Stimulated activated naive B cell treated with anti-CD40 and anti-IgM and Interleukin-4, amounts not matched to agents 10 μg/mL and 1 μg/mL and 100 μg/mL, for 72 hours (primary cell): ENCODE measurements at regions not wholly inside any gene's neighbourhood (a gene's known extent, or its start where the extent isn't known, plus 50 kb on each side); places are given as distances from the start of the nearest gene placed in this dataset.

Source experiments
- ATAC-seq, 2 donors: fragments of 150-1000 bp; cut with Tn5 transposase; replicated peaks; 2 replicates each; pipeline ENCODE4 v1.10.0; 2021; ENCODE audit warnings: moderate library complexity in 1 of 2
- DNase-seq: peaks from one replicate; pipeline ENCODE4 v3.0.0; 2021
- H3K27ac Mint-ChIP-seq: one replicate; pipeline ENCODE4 v1.8.0; 2022; ENCODE audit warnings: mild to moderate bottlenecking, mixed read lengths
- H3K27me3 Mint-ChIP-seq, 2 donors: one replicate each; pipeline ENCODE4 v1.8.0; 2022; ENCODE audit warnings: mixed read lengths in 2 of 2
- H3K36me3 Mint-ChIP-seq, 2 donors: one replicate each; pipeline ENCODE4 v1.8.0; 2022; ENCODE audit warnings: mixed read lengths in 2 of 2, mild to moderate bottlenecking in 1 of 2
- H3K4me1 Mint-ChIP-seq, 2 donors: one replicate each; pipeline ENCODE4 v1.8.0; 2022; ENCODE audit warnings: mixed read lengths in 2 of 2, mild to moderate bottlenecking in 1 of 2
- H3K4me3 Mint-ChIP-seq, 2 donors: one replicate each; pipeline ENCODE4 v1.8.0; 2022; ENCODE audit warnings: mild to moderate bottlenecking in 2 of 2, mixed read lengths in 2 of 2, moderate library complexity in 1 of 2
- H3K9me3 Mint-ChIP-seq, 2 donors: one replicate each; pipeline ENCODE4 v1.8.0; 2022; ENCODE audit warnings: mixed read lengths in 2 of 2, mild to moderate bottlenecking in 1 of 2

DNA sequence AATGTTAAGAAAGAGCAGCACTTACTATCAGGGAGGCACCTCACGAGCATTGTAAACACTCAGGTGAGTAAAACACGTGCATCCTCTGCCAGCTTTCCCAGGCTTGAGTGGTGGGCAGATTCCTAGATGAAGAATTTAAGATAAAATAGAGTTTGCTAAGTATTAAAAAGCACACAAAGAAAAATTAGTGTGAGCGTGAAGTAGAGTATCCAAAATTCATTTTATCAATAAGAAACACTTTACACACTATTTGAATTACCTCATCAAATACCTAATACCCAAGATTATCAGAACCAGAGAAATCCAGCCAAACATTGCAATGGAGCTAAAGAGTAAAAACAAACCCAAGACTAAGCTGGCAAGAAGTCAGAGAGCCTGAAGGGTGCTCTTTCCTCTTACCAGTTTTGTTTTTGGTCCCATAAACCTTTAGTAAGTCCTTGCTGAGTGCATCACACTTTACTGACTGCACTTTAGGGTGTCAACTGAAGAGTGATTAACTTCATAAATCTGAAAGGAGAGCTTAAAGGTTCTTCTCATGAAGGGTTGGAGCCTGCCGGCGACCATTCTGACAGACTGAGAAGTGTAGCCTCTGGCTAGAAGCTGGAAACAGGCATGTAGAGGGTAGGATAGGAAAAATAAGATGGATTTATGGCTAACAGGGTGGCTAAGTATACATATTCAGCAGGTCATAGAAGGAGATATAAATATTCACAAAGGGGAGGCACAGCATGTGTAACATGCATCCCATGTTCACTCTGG is 151.1 kb downstream of the SLC7A11 start:
- H3K4me1 Mint-ChIP-seq, result no peaks in the 10 kb centered on the region
- no peak overlapping the region for H3K27ac Mint-ChIP-seq
- no peaks in the 10 kb centered on the region for H3K36me3 Mint-ChIP-seq
- no peak for ATAC-seq
- DNase-seq, result no peak
- peaks cover 13 to 16% of the 10 kb centered on the region in 2 donors for H3K27me3 Mint-ChIP-seq
- H3K4me3 Mint-ChIP-seq, result no peak overlapping the region
- peaks cover 0 to 2% of the 10 kb centered on the region in 2 donors for H3K9me3 Mint-ChIP-seq

- Mint-ChIP-seq H3K36me3 (no peaks in the 10 kb centered on the region), H3K27ac (no peak overlapping the region), H3K4me3 (no peak overlapping the region), H3K9me3 (peaks cover 0 to 2% of the 10 kb centered on the region in 2 donors), H3K27me3 (peaks cover 13 to 16% of the 10 kb centered on the region in 2 donors), H3K4me1 (no peaks in the 10 kb centered on the region)
- ATAC-seq (peak; percentile 65 to 80), DNase-seq (no peak)
These were observed 151.8 kb downstream of the SLC7A11 start for GRCh38 chr4:138090150-138090917.

DNA sequence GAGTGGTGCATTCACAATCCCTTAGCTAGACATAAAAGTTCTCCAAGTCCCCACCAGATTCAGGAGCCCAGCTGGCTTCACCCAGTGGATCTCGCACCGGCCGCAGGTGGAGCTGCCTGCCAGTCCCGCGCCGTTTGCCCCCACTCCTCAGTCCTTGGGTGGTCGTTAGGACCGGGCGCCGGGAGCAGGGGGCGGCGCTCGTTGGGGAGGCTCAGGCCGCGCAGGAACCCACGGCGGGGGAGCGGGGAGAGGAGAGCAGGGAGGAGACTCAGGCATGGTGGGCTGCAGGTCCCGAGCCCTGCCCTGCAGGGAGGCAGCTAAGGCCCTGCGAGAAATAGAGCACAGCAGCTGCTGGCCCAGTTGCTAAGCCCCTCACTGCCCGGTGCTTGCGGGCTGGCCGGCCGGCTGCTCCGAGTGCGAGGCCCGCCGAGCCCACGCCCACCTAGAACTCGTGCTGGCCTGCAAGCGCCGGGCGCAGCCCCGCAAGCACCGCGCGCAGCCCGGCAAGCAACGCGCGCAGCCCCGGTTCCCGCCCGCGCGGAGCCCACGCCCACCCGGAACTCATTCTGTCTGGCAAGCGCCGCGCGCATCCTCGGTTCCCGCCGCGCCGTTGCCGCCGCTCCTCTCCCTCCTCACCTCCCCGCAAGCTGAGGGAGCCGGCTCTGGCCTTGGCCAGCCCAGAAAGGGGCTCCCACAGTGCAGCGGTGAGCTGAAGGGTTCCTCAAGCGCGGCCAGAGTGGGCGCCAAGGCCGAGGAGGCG is 153.5 kb downstream of the SLC7A11 start:
- no peak overlapping the region for H3K27ac Mint-ChIP-seq
- no peaks in the 10 kb centered on the region for H3K36me3 Mint-ChIP-seq
- no peak for DNase-seq
- H3K9me3 Mint-ChIP-seq, result peaks cover 0 to 2% of the 10 kb centered on the region in 2 donors
- peaks cover 13 to 22% of the 10 kb centered on the region in 2 donors for H3K27me3 Mint-ChIP-seq
- ATAC-seq, result no peak
- H3K4me3 Mint-ChIP-seq, result no peak overlapping the region
- no peaks in the 10 kb centered on the region for H3K4me1 Mint-ChIP-seq

DNA sequence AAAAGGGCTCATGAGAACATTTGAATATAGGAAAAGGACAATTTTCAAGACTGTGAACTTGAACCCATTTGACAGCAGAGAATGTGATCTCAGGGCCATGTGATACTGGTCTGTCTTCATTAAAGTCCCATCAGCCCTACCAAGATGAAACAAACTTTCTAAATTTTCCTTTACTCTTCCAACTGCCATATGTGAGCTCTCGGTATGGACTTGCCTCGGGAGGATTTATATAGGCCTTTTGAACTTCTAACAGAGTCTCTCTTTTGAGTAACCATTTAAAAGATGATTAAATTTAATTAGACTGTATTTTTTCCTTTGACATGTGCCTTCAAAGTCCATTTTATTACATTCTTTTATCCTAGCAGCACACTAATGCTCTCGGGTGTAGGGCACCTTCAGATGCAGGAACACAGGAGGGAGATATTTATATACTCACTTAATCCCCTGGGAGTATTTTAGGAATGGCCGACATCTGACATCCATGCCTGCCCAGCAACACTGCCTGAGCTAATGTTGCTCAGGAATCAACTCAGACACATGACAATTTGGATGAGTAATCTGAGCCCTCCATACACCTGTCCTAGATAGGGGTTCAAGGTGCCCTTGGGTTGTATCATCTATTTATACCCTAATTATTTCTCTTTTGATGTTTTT is 155.0 kb downstream of the SLC7A11 start:
- Mint-ChIP-seq H3K36me3 (no peaks in the 10 kb centered on the region), H3K27ac (no peak overlapping the region), H3K27me3 (peaks cover 1 to 14% of the 10 kb centered on the region in 2 donors), H3K4me3 (no peak overlapping the region), H3K4me1 (no peaks in the 10 kb centered on the region), H3K9me3 (peaks cover 0 to 2% of the 10 kb centered on the region in 2 donors)
- ATAC-seq (no peak), DNase-seq (no peak)

GRCh38 chr4:138086611-138087041 is 155.5 kb downstream of the SLC7A11 start:
- ATAC-seq (no peak), DNase-seq (no peak)
- H3K27me3 Mint-ChIP-seq, result peaks cover 0 to 14% of the 10 kb centered on the region in 2 donors
- no peak overlapping the region for H3K4me3 Mint-ChIP-seq
- no peaks in the 10 kb centered on the region for H3K36me3 Mint-ChIP-seq
- H3K4me1 Mint-ChIP-seq, result no peaks in the 10 kb centered on the region
- H3K27ac Mint-ChIP-seq, result no peak overlapping the region
- peaks cover 0 to 2% of the 10 kb centered on the region in 2 donors for H3K9me3 Mint-ChIP-seq

DNA sequence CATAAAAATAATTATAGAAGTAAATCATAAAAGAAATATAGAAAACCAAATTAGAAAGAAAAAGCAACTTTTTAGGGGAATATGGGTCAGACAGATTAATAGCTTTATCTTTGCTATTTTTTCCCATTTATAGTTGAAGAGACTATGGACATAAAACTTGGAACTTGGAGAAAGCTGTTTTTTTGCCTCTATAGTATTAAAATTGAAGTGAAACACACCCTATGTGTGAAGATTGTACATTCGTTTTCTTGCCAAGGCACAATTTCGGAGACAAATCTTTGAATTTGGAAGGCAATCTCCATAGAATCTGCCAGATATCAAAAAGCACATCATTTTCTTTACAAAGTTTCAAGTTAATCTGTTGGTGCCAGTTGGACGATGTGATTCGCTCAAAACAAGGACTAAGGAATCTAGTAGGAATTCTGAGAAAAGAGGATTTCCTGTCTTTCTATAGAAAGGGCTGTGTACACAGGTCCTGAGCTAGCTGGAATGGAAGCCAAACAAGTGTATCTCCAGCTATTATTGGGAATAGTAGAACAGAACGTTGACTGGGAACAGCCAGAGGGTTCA is 156.3 kb downstream of the SLC7A11 start:
- no peak for ATAC-seq

GRCh38 chr4:138078751-138079520 is 163.2 kb downstream of the SLC7A11 start:
- peaks cover 0 to 4% of the 10 kb centered on the region in 2 donors for H3K27me3 Mint-ChIP-seq
- DNase-seq, result no peak
- ATAC-seq, result no peak
- no peak overlapping the region for H3K4me3 Mint-ChIP-seq
- no peaks in the 10 kb centered on the region for H3K36me3 Mint-ChIP-seq
- H3K9me3 Mint-ChIP-seq, result no peaks in the 10 kb centered on the region
- no peaks in the 10 kb centered on the region for H3K4me1 Mint-ChIP-seq
- H3K27ac Mint-ChIP-seq, result no peak overlapping the region

More for the DNA sequence above, 156.3 kb downstream of the SLC7A11 start:
- H3K9me3 Mint-ChIP-seq, result peaks cover 0 to 2% of the 10 kb centered on the region in 2 donors
- no peaks in the 10 kb centered on the region for H3K36me3 Mint-ChIP-seq
- H3K4me1 Mint-ChIP-seq, result no peaks in the 10 kb centered on the region
- H3K4me3 Mint-ChIP-seq, result no peak overlapping the region
- no peak overlapping the region for H3K27ac Mint-ChIP-seq
- no peak for DNase-seq
- peaks cover 0 to 8% of the 10 kb centered on the region in 2 donors for H3K27me3 Mint-ChIP-seq

GRCh38 chr4:138078253-138078652 is 163.9 kb downstream of the SLC7A11 start:
- Mint-ChIP-seq H3K9me3 (no peaks in the 10 kb centered on the region), H3K27me3 (no peaks in the 10 kb centered on the region), H3K36me3 (no peaks in the 10 kb centered on the region), H3K4me1 (no peaks in the 10 kb centered on the region), H3K27ac (no peak overlapping the region), H3K4me3 (no peak overlapping the region)
- no peak for DNase-seq
- no peak for ATAC-seq

GRCh38 chr4:138076561-138076960 is 165.6 kb downstream of the SLC7A11 start:
- Mint-ChIP-seq H3K4me1 (no peaks in the 10 kb centered on the region), H3K27ac (no peak overlapping the region), H3K4me3 (no peak overlapping the region)

GRCh38 chr4:138070816-138071215 is 171.3 kb downstream of the SLC7A11 start:
- no peaks in the 10 kb centered on the region for H3K36me3 Mint-ChIP-seq
- no peak overlapping the region for H3K4me3 Mint-ChIP-seq
- H3K27ac Mint-ChIP-seq, result no peak overlapping the region
- H3K9me3 Mint-ChIP-seq, result peaks cover 7 to 8% of the 10 kb centered on the region in 2 donors
- H3K4me1 Mint-ChIP-seq, result no peaks in the 10 kb centered on the region
- peaks cover 5 to 15% of the 10 kb centered on the region in 2 donors for H3K27me3 Mint-ChIP-seq
- no peak for ATAC-seq
- DNase-seq, result no peak

More at GRCh38 chr4:138076561-138076960, 165.6 kb downstream of the SLC7A11 start:
- no peaks in the 10 kb centered on the region for H3K36me3 Mint-ChIP-seq
- H3K9me3 Mint-ChIP-seq, result no peaks in the 10 kb centered on the region
- no peak for ATAC-seq
- no peaks in the 10 kb centered on the region for H3K27me3 Mint-ChIP-seq
- no peak for DNase-seq

DNA sequence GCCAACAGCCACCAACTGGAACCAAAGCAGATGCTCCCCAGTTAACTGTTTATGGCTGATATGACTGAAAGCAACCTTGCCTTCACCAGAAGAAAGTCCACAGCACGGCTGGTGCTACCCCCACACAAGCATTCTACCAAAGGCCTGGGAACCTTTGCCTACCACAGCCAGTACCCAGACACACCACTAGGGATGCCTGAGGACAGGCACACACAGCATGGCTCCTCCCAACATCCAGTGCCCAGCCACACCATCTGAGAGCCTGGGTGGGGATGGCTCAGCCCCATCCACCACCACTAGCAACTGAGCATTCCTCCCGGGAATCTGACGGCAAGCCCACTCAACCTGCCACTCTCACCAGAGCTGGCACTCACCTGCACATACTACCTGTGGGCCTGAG is 178.6 kb downstream of the SLC7A11 start:
- Mint-ChIP-seq H3K4me3 (no peak overlapping the region), H3K4me1 (no peaks in the 10 kb centered on the region), H3K27me3 (peaks cover 5 to 11% of the 10 kb centered on the region in 2 donors), H3K36me3 (no peaks in the 10 kb centered on the region), H3K27ac (no peak overlapping the region), H3K9me3 (peaks cover 7 to 10% of the 10 kb centered on the region in 2 donors)
- DNase-seq, result no peak
- peak in 1 of 2 donors; percentile 33 for ATAC-seq

GRCh38 chr4:138062929-138063328 is 179.2 kb downstream of the SLC7A11 start:
- peaks cover 7 to 10% of the 10 kb centered on the region in 2 donors for H3K9me3 Mint-ChIP-seq
- no peak overlapping the region for H3K27ac Mint-ChIP-seq
- no peaks in the 10 kb centered on the region for H3K36me3 Mint-ChIP-seq
- no peaks in the 10 kb centered on the region for H3K4me1 Mint-ChIP-seq
- DNase-seq (no peak), ATAC-seq (no peak)
- H3K4me3 Mint-ChIP-seq, result no peak overlapping the region
- peaks cover 5 to 11% of the 10 kb centered on the region in 2 donors for H3K27me3 Mint-ChIP-seq

DNA sequence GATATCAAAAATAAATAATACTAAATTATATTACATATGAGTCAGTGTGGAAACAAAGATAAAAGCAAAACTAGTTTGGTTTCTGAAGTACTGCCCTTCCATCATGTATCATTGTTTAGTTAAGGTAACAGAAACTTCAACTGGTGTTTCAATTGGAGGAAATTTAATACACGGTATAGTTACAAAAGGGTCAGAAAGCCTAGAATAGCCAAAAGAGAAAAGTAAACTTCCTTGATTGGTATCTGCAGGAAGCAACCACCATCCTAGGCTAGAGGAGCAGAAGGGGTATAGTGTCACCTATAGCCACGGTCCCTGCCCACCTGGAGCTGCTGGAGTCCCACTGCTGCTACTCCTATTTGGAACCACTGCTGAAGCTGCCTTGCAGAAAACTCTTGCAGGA is 185.6 kb downstream of the SLC7A11 start:
- DNase-seq, result no peak
- no peak for ATAC-seq
- Mint-ChIP-seq H3K4me3 (no peak overlapping the region), H3K27me3 (no peaks in the 10 kb centered on the region), H3K4me1 (no peaks in the 10 kb centered on the region), H3K36me3 (no peaks in the 10 kb centered on the region), H3K27ac (no peak overlapping the region), H3K9me3 (peaks cover 0 to 2% of the 10 kb centered on the region in 2 donors)
